Tibial nerve (tissue), 4 donors: ENCODE measurements at regions not wholly inside any gene's neighbourhood (a gene's known extent, or its start where the extent isn't known, plus 50 kb on each side); places are given as distances from the start of the nearest gene placed in this dataset.

Source experiments
- DNase-seq, 2 donors: peaks; one replicate each; pipeline ENCODE4 v3.0.0-alpha.2; 2019; ENCODE audit warnings: low spot score in 2 of 2
- H3K27ac ChIP-seq, 4 donors: fragments of 200-600 bp; sonication (generic) in 3 of 4; one replicate each; pipeline ENCODE4 v1.5.1; 2017 to 2019; ENCODE audit warnings: mild to moderate bottlenecking in 1 of 4
- H3K27me3 ChIP-seq, 2 donors: fragments of 200-600 bp; sonication (generic) in 1 of 2; one replicate each; pipeline versions ENCODE4 v1.5.1 to v1.6.0; 2017 to 2019
- H3K36me3 ChIP-seq, 3 donors: fragments of 200-600 bp; sonication (generic); one replicate each; pipeline ENCODE4 v1.5.1; 2018 to 2019
- H3K4me1 ChIP-seq, 4 donors: fragments of 200-600 bp; sonication (generic) in 3 of 4; one replicate each; pipeline ENCODE4 v1.5.1; 2017 to 2019
- H3K4me3 ChIP-seq, 4 donors: fragments of 200-600 bp; sonication (generic) in 3 of 4; one replicate each; pipeline ENCODE4 v1.5.1; 2017 to 2019; ENCODE audit warnings: mild to moderate bottlenecking in 1 of 4, moderate library complexity in 1 of 4
- H3K9me3 ChIP-seq, 4 donors: fragments of 200-600 bp; sonication (generic) in 3 of 4; one replicate each; pipeline ENCODE4 v1.5.1; 2017 to 2019
- EP300 ChIP-seq, 2 donors: sonication (generic); formaldehyde crosslinking; IDR thresholded peaks; one replicate each; pipeline ENCODE4 v1.6.1; 2017; ENCODE audit warnings: antibody characterized with exemption in 2 of 2, mild to moderate bottlenecking in 1 of 2
- POLR2A ChIP-seq, 2 donors: fragments of 450-650 bp; IDR thresholded peaks; one replicate each; pipeline ENCODE4 v1.6.1; 2017; ENCODE audit warnings: antibody characterized with exemption in 2 of 2, mild to moderate bottlenecking in 2 of 2, moderate library complexity in 2 of 2
- WGBS, 2 donors: methylation state at CpG; one replicate each; pipeline ENCODE4 v1.1.5; 2018; 5-methylcytosine and 5-hydroxymethylcytosine counted together
- TF ChIP-seq, protein P1 (sequence below), 5 experiments: fragments of 200-600 bp in 3 of 5; fragments of 450-650 bp in 2 of 5; sonication (generic) in 3 of 5; IDR thresholded peaks; one replicate each; pipeline ENCODE4 v1.5.1; 2016 to 2019; ENCODE audit warnings: antibody characterized with exemption in 5 of 5, mild to moderate bottlenecking in 3 of 5, moderate library complexity in 2 of 5

DNA sequence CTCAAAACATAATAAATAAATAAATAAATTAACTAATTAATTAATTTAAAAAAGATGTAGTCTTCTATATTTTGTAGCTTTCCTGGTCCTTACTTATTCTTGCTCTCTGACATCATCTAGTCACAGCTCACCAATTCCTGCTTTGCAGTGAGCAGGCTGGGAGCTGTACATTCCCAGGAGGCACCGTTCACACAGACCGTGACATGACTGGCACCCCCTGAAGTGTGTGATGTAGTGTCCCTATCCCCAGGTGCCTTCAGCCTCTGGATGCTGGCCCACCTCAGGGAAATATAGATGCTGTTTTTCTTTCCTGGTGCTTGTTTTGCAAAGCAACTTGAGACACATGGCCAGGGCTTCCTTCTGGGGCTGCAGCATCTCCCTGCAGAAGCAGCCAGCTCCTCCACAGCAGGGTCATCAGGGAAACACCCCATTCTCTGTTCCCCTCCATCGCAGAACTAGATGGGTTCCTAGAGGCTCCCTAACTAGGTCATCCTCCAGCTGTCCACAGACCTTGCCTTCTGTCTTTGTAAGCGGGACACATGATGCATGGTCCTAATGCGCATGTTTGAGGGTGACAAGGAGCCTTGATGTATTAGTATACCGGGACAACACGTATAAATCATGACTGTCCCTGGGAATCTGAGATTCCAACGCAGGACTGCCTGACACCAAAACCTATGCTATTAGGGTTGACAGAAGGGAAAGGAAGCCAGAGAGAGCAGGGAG is 76.4 kb downstream of the RHOB start:
- no peaks in the 10 kb centered on the region for H3K9me3 ChIP-seq
- H3K4me3 ChIP-seq, result no peak overlapping the region
- DNase-seq, result peak in 1 of 2 donors; percentile 3
- peaks cover 0 to 41% (median 23%) of the 10 kb centered on the region in 4 donors for H3K4me1 ChIP-seq
- no peaks in the 10 kb centered on the region for H3K27me3 ChIP-seq
- no peak overlapping the region for H3K27ac ChIP-seq
- TF ChIP-seq POLR2A (IDR thresholded peaks at IDR 0.05) (no peak), EP300 (IDR thresholded peaks at IDR 0.05) (no peak)
- TF ChIP-seq, protein P1, sequence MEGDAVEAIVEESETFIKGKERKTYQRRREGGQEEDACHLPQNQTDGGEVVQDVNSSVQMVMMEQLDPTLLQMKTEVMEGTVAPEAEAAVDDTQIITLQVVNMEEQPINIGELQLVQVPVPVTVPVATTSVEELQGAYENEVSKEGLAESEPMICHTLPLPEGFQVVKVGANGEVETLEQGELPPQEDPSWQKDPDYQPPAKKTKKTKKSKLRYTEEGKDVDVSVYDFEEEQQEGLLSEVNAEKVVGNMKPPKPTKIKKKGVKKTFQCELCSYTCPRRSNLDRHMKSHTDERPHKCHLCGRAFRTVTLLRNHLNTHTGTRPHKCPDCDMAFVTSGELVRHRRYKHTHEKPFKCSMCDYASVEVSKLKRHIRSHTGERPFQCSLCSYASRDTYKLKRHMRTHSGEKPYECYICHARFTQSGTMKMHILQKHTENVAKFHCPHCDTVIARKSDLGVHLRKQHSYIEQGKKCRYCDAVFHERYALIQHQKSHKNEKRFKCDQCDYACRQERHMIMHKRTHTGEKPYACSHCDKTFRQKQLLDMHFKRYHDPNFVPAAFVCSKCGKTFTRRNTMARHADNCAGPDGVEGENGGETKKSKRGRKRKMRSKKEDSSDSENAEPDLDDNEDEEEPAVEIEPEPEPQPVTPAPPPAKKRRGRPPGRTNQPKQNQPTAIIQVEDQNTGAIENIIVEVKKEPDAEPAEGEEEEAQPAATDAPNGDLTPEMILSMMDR (IDR thresholded peaks at IDR 0.05), result no peak
- H3K36me3 ChIP-seq, result no peaks in the 10 kb centered on the region
- WGBS, 2 donors, result 93 to 94% methylated on average over 8 of the region's 8 CpGs

DNA sequence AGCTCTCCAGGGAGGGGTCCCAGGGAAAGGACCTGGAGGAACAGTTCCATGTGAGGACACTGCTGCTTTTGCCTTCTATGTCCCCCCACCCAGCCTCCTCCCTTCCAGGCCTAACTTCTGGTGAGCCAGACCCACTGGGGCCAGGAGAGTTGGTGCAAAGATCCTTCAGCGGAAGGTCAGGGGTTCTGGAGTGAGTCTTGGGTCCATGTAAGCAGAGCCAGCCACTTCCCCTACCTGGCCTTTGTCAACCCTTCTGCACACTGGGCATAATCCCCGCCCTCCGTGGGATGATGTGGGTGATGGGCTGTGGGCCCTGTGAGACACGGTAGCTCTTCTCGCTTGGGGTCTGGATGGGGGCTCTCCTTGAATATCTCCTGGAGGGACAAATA is 76.9 kb downstream of the RHOB start:
- 97% methylated on average over 5 of the region's 5 CpGs for WGBS, 2 donors
- TF ChIP-seq EP300 (IDR thresholded peaks at IDR 0.05) (no peak), POLR2A (IDR thresholded peaks at IDR 0.05) (no peak)
- TF ChIP-seq, protein P1 (IDR thresholded peaks at IDR 0.05), result no peak
- H3K4me3 ChIP-seq, result no peak overlapping the region

DNA sequence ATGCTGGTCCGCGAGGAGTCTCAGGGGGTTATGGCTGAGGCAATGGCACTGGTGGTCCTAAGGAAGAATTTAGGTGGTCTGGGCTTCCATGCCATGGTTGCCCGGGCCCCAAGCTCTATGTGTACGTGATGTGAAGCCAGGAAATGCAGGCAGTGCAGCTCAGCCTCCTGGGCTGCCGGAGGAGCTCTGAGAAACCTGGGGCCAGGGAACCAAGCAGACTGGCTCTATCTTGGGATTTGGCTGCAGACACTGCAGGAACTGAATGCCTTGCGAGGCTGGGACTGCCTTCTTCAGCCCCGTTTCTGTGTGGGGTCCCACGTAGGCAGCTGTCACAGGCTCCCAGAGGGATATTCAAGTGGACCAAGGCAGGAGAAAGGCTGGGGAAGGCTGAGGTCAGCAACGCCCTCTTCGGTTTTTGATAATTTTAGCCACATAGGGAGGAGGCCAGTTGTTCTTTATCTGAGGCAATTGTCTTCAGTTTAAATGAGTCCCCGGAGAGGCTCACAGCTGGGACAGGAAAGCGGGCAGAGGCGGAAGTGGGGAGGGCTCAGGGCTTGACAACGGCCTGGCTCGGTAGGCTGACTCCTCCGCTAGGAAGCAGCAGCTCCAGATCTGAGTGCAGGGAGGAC is 77.7 kb downstream of the RHOB start:
- 49 to 50% methylated on average over 16 of the region's 16 CpGs for WGBS, 2 donors
- Histone ChIP-seq H3K36me3 (no peaks in the 10 kb centered on the region), H3K4me1 (peaks cover 0 to 36% (median 23%) of the 10 kb centered on the region in 4 donors), H3K9me3 (no peaks in the 10 kb centered on the region), H3K27ac (peak overlapping the region in 3 of 4 donors; percentile 50 to 70 (median 70)), H3K4me3 (no peak overlapping the region), H3K27me3 (no peaks in the 10 kb centered on the region)
- DNase-seq, result no peak
- TF ChIP-seq POLR2A (IDR thresholded peaks at IDR 0.05) (no peak), EP300 (IDR thresholded peaks at IDR 0.05) (no peak)
- TF ChIP-seq, protein P1 (IDR thresholded peaks at IDR 0.05), result no peak

More for the DNA sequence above, 76.9 kb downstream of the RHOB start:
- Histone ChIP-seq H3K27me3 (no peaks in the 10 kb centered on the region), H3K9me3 (no peaks in the 10 kb centered on the region), H3K4me1 (peaks cover 0 to 36% (median 23%) of the 10 kb centered on the region in 4 donors), H3K36me3 (no peaks in the 10 kb centered on the region), H3K27ac (no peak overlapping the region)
- no peak for DNase-seq

DNA sequence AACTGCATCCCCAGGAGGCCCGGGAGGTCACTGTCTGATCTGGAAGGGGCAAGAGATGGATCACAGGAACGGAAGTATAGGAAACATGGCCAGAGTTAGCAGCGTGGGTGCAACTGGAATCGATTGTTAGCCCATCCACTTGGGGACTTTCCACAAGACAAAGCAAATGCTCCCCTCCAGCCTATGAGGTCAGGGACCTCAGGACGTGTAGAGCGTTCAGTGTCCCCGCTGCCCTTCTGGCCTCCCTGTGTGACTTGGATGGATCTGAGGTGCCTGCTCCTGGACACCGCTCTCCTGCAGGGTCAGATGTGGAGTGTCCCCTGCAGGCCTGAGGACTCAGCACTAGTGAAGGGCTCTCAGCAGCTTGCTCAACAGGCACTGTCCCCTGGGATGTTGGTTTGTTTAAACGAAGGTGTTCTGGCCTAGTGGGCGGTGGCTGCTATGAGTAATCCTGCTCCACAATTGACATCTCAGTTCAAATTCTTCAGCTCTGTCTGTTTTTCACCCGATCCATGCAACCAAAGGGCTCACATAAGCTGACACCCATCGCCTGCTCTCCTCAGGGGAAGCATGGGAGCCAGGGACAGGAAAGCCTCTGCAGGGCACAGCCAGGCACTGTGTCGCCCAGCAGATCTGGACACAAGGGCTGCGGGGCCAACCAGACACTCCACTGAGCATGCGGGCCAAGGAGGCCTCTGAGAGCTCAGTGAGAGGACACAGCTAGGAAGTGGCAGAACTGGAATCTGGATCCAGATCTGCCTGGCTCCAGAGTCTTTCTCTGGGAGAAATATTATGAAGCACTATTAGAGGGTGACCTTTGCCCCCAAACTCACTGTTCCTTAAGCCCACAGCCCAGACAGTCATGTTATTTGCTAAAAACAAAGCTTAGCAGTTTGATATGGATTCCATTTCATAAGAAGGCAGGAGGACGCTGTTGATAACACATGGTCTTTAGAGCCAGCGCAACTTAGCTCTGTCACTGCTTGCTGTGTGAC is 78.5 kb downstream of the RHOB start:
- Histone ChIP-seq H3K27me3 (no peaks in the 10 kb centered on the region), H3K36me3 (no peaks in the 10 kb centered on the region), H3K4me1 (peaks cover 0 to 36% (median 23%) of the 10 kb centered on the region in 4 donors), H3K4me3 (no peak overlapping the region), H3K9me3 (no peaks in the 10 kb centered on the region), H3K27ac (peak overlapping the region in 3 of 4 donors; percentile 50 to 70 (median 70))
- WGBS, 2 donors, result 53 to 72% methylated on average over 16 to 17 of the region's 17 CpGs
- TF ChIP-seq, protein P1 (IDR thresholded peaks at IDR 0.05), result peak in 1 of 5 experiments; percentile 39
- TF ChIP-seq POLR2A (IDR thresholded peaks at IDR 0.05) (no peak), EP300 (IDR thresholded peaks at IDR 0.05) (peak in 1 of 2 donors; percentile 38)
- peak; percentile 63 to 74 for DNase-seq
